SH-SY5Y (cell line): ENCODE measurements at regions not wholly inside any gene's neighbourhood (a gene's known extent, or its start where the extent isn't known, plus 50 kb on each side); places are given as distances from the start of the nearest gene placed in this dataset.

Experiments used
- GATA2 ChIP-seq: IDR thresholded peaks from 2 replicates; pipeline ENCODE4 v1.6.1; 2011; ENCODE audit warnings: mild to moderate bottlenecking, low read depth, low read length
- GATA3 ChIP-seq: IDR thresholded peaks from 2 replicates; pipeline ENCODE4 v1.6.1; 2011; ENCODE audit warnings: low read depth, mild to moderate bottlenecking, low read length, moderate library complexity

GRCh38 chr12:111308473-111308872 lies 60.4 kb downstream of the PHETA1 start:
- TF ChIP-seq GATA2 (no peak), GATA3 (no peak)
